GM18502 (cell line): ENCODE measurements at regions not wholly inside any gene's neighbourhood (a gene's known extent, or its start where the extent isn't known, plus 50 kb on each side); places are given as distances from the start of the nearest gene placed in this dataset.

Source experiments
- ATAC-seq: cut with Tn5 transposase; IDR thresholded peaks from one replicate; pipeline ENCODE4 v1.9.1; 2021; ENCODE audit warnings: mild to moderate bottlenecking; ENCODE audit not compliant: unreplicated experiment, poor library complexity

DNA sequence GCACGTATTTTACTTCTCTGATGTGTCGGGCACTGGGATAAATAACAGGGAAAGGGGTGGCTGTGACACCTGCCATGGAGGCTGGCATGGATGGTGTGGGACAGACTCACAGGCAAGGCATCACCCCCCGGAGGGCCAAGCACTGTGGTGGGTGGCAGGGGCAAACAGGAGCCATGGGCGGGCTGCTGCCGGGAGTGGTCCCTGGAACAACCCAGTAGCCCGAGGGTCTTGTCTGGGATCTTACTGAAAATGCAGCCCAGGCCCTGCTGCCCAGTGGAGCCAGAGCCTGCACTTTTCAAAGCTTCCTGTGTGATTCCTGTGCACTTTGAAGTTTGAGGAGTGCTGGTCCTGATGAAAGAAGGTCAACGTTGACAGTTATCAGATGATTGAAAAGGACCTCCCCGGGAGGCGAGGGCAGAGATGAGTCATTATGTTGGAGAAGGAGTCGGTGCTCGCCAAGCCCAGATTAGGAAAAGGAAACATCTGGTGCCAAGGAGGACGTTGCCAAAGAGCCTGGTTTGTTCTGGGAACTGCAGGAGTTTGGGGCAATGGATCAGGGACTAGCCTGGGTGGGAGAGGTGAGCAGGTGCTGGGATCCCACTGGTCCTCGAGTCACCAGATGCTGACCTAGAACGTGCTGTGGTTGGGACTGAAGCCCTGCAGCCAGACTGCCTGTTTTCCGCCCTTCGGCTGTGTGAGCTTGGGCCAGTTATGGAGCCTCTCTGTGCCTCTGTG, 130.0 kb upstream of the GGTLC1 start:
- no peak for ATAC-seq

GRCh38 chr20:24118034-24118433, 129.5 kb upstream of the GGTLC1 start:
- no peak for ATAC-seq

GRCh38 chr20:24117383-24117782, 128.8 kb upstream of the GGTLC1 start:
- no peak for ATAC-seq

DNA sequence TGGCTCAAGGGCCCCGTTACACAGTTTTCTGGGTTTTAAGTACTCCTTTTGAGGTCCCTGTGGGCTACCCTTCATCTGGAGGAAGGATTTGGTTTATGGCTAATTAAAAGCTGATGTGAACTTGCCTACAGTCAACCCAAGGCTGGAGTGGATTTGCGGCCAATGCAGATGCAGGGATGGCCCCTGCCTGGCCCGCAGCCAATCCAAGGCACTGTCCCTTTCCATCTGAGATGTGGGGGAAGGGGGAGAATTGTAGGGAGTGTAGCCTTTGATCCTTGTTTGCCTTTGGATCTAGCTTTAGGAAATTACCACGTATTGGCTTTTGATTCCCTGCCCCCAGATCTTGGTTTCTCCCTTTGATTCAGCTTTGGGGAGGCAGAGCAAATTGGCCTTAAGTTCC, 128.0 kb upstream of the GGTLC1 start:
- ATAC-seq, result no peak

- ATAC-seq, result no peak
Observed at GRCh38 chr20:24112360-24112759, 123.8 kb upstream of the GGTLC1 start.

DNA sequence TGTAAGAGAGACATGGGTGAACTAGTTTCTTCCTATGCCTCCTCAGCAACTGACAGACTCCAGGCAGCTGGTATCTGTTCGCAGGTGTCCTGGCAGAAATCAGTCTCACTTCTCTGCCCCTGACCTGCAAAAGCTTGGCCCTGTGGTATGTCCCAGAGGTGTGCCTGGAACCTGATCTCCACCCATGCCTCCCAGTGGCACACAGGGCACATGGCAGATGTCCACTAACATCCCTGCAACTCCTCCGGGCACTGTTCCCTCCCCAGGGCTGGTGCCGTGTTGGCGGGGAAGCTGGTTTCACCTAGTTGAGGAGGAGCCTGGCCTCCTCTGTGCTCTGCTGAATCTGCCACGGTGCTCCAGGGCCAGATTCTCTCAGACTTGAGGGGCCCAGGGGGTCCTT, 123.3 kb upstream of the GGTLC1 start:
- no peak for ATAC-seq

DNA sequence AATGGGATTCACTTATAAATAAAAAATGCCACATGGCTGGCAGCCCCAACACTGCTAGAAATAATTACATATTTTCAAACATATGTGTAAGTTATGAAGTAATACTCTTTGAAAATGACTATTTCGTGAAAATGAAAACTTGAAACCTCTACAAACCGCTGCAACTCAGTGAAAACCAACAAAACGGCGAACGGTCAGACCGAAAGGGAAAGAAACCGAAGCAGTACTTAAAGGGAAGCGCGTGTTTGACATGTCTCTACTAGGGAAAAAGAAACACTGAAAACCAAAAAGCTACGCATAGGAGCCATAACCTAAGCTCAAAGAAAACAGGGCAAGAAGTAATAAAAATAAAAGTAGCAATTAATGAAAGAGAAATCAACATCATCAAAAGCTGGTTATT, 121.0 kb upstream of the GGTLC1 start:
- ATAC-seq, result no peak

DNA sequence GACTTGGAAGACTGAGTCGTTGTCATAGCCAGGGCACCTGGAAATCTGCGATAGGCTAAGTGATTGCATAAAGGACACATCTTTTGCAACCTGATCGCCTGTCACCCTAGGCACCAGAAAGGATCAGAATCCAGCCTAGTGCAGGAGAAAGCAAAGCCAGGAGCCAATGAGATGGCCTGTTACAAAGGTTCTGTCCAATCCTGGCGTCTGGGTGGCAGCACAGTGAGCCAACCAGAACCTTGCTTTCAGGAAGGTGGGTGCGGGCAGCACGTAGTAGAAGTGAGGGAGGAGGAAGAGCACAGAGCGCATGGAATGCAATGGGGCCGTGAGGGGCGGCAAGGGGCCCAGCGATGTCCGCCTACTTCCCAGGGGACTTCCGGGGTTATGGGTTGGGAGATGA, 120.4 kb upstream of the GGTLC1 start:
- no peak for ATAC-seq

- ATAC-seq, result no peak
Observed at GRCh38 chr20:24108581-24108980, 120.0 kb upstream of the GGTLC1 start.

GRCh38 chr20:24106801-24107445, 118.3 kb upstream of the GGTLC1 start:
- ATAC-seq, result no peak

DNA sequence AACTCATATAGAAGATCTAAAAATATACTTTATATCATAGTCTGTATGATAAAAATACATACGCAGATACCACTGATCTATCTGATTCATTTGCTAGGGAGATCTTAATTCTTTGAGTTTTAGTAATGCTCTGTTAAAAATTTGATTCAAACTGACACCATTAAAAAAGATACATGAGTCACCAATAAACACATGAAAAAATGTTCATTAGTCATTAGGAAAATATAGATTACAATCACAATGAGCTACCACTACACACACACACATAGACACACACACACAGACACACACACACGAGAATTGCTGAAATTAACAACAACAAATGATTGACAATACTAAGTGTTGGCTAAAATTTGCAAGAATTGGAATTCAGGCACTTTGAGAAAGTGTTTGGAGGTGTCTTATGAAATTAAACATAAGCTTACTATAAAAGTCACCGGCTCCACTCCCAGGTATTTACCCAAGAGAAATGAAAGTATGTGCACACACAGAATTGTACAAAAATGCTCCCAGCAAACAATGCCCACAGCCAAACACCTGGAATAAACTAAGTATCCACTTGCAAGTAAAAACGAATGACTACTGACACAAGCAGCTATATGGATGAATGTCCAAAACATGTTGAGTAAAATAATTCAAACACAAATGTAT, 117.7 kb upstream of the GGTLC1 start:
- ATAC-seq, result no peak

DNA sequence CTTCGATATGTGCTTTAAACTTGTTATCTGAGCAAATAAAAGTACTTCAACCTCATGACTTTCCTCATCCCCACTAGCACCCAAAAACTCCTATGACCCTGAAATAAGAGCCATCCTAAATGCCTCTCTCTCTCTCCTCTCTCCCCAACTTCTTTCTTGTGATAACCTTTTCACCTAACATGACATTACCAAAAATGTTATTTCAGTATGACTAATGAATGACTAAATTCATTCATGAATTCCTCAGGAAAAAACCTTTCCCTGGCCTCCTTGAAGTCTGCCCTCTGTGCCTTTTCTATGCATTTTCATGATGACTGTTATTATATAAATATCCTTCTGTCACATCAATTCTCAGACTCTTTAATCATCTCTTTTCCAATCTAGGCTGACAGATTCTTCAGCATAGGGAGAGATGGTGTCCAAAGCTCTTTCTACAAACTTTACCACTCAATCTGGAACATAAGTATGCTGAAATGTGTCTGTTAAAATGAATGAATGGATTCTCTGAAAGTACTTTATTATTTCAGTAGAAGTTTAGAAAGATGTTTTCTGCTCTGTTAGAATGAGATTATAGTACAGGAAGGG, 114.3 kb upstream of the GGTLC1 start:
- no peak for ATAC-seq

GRCh38 chr20:24102290-24102689, 113.7 kb upstream of the GGTLC1 start:
- no peak for ATAC-seq

- peak; percentile 80 for ATAC-seq
Observed at GRCh38 chr20:24100370-24101011, 111.9 kb upstream of the GGTLC1 start.

DNA sequence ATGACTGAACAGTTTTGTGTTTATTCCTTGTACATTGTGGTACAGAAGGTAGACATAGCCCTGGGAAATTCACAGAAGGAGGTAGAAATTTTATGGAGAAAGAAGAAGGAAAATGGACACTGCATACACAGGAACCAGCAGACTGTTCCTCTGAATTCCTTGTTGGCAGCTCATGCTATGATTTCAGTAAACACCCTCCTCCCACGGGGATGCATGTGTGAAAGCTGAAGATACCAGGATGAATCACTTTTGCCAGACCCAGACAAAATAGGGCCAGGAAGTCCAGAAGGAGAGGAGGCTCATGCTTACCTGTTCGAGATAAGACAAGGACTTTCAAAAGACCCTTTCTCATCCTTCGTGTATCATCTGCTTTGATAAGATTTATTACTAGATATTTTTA, 110.3 kb upstream of the GGTLC1 start:
- no peak for ATAC-seq

GRCh38 chr20:24097506-24098245, 109.1 kb upstream of the GGTLC1 start:
- no peak for ATAC-seq

- ATAC-seq, result no peak
Observed at GRCh38 chr20:24096864-24097450, 108.4 kb upstream of the GGTLC1 start.

DNA sequence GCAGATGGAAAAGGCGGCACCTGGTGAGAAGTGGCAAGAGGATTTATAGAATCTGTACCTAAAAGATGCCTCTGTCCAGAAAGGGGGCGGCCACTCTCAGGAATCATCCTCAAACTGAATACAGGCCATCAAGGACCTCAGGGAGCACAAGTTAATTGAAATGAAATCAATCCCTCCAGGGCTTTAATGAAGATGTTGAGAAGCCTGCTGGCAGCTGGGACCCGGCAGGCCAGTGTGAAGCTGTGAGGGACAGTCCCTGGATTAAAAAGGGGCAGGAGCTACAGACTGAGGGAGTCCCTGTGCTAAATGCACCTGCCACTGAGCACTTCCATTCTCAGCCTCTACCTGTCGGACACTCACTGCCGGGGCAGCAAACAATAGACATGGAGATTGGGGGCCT, 107.7 kb upstream of the GGTLC1 start:
- ATAC-seq, result no peak

GRCh38 chr20:24095756-24096155, 107.2 kb upstream of the GGTLC1 start:
- no peak for ATAC-seq

GRCh38 chr20:24095303-24095702, 106.7 kb upstream of the GGTLC1 start:
- no peak for ATAC-seq
